Activated CD4-positive, alpha-beta T cell treated with anti-CD3 and anti-CD28 coated beads for 36 hours (primary cell): ENCODE measurements at regions not wholly inside any gene's neighbourhood (a gene's known extent, or its start where the extent isn't known, plus 50 kb on each side); places are given as distances from the start of the nearest gene placed in this dataset.

ENCODE experiments used
- ATAC-seq: fragments of 200-7000 bp; cut with Tn5 transposase; one replicate; pipeline ENCODE4 v1.10.0; 2021; ENCODE audit warnings: mild to moderate bottlenecking, moderate library complexity
- CTCF ChIA-PET: fragments of 350-600 bp; sonication (Branson Sonifier 250); formaldehyde crosslinking; loops from one replicate; lab custom pipeline; 2021; ENCODE audit warnings: antibody characterized with exemption; lab: Charles Lee
- POLR2A ChIA-PET: fragments of 350-600 bp; sonication (Branson Sonifier 250); formaldehyde crosslinking; loops from one replicate; lab custom pipeline; 2021; ENCODE audit warnings: antibody characterized with exemption, inconsistent platforms; lab: Charles Lee
- DNase-seq: peaks from one replicate; pipeline ENCODE4 v3.0.0-alpha.2; 2020
- H3K27ac Mint-ChIP-seq: one replicate; pipeline ENCODE4 v1.8.0; 2021; ENCODE audit warnings: mixed read lengths
- H3K27me3 Mint-ChIP-seq: one replicate; pipeline ENCODE4 v1.8.0; 2021; ENCODE audit warnings: mixed read lengths
- H3K36me3 Mint-ChIP-seq: one replicate; pipeline ENCODE4 v1.8.0; 2021; ENCODE audit warnings: low read depth, mixed read lengths
- H3K4me1 Mint-ChIP-seq: one replicate; pipeline ENCODE4 v1.8.0; 2021; ENCODE audit warnings: mixed read lengths
- H3K4me3 Mint-ChIP-seq: one replicate; pipeline ENCODE4 v1.8.0; 2021; ENCODE audit warnings: mild to moderate bottlenecking, moderate library complexity, mixed read lengths
- H3K9me3 Mint-ChIP-seq: one replicate; pipeline ENCODE4 v1.8.0; 2021; ENCODE audit warnings: low read depth, mixed read lengths
- intact Hi-C, 2 experiments: fragments of 100-400 bp; cut with DNase I in 1 of 2; cut with micrococcal nuclease in 1 of 2; formaldehyde crosslinking; loops; one replicate each; pipeline versions ENCODE4 v1.14.2 to v1.15.1; 2022 to 2024; cut with DNase I, micrococcal nuclease

DNA sequence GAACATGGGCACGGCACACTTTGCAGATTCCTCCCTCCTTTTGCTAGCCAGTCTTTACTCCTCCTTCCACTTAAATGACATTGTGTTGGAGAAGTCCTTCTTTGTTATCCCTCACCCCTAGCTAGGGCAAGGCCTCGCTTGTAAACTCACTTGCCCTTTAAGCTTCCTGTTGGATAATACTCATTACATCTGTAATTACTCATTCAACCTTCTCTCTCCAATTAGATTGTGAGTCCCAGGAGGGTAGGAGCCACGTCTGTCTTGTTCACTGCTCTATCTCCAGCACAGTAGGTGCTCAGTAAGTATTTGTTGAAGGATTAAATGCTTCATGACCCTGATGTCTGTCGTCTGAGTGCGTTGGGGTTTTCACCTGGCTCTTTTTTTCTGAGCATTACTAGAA, 98.7 kb upstream of the USP24 start:
- no peaks in the 10 kb centered on the region for H3K36me3 Mint-ChIP-seq
- H3K4me3 Mint-ChIP-seq: no peak overlapping the region
- H3K27ac Mint-ChIP-seq: no peak overlapping the region
- no peak for DNase-seq
- intact Hi-C loops: no loop called here
- no peaks in the 10 kb centered on the region for H3K27me3 Mint-ChIP-seq
- no peak for ATAC-seq
- peaks cover 11% of the 10 kb centered on the region for H3K4me1 Mint-ChIP-seq
- no peaks in the 10 kb centered on the region for H3K9me3 Mint-ChIP-seq
- CTCF ChIA-PET: interaction anchor here (0.7 kb wide), 1 partner anchor 21 kb away, joined by 3 read pairs; no protein-coding TSS in a partner anchor
- POLR2A ChIA-PET: interaction anchor here (0.6 kb wide), 1 partner anchor 176 kb away, joined by 3 read pairs; no protein-coding TSS in a partner anchor

DNA sequence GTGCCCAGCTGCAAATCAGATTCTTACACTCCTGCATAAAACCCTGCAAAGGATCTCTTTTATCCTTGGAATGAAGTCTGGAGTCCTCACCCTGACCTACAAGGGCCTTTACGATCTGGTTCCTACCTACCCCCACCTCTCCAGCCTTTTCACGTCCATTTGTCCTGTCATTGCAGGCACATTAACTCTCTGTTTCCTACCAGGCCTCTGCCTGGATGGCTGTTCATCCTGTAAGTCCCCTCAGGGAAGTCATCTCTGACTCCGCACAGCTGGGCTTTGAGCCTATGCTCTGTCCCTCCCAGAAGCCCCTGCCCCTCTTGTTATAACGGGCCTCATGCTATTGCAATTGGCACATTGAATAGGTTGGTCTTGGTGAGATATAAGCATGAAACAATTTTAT, 96.8 kb upstream of the USP24 start:
- DNase-seq: no peak
- Mint-ChIP-seq H3K4me1 (peaks cover 11% of the 10 kb centered on the region), H3K9me3 (no peaks in the 10 kb centered on the region), H3K36me3 (no peaks in the 10 kb centered on the region), H3K27ac (no peak overlapping the region), H3K27me3 (peaks cover under 1% of the 10 kb centered on the region), H3K4me3 (no peak overlapping the region)
- CTCF ChIA-PET: no interaction called here
- no peak for ATAC-seq
- intact Hi-C loops: no loop called here
- POLR2A ChIA-PET: no interaction called here

DNA sequence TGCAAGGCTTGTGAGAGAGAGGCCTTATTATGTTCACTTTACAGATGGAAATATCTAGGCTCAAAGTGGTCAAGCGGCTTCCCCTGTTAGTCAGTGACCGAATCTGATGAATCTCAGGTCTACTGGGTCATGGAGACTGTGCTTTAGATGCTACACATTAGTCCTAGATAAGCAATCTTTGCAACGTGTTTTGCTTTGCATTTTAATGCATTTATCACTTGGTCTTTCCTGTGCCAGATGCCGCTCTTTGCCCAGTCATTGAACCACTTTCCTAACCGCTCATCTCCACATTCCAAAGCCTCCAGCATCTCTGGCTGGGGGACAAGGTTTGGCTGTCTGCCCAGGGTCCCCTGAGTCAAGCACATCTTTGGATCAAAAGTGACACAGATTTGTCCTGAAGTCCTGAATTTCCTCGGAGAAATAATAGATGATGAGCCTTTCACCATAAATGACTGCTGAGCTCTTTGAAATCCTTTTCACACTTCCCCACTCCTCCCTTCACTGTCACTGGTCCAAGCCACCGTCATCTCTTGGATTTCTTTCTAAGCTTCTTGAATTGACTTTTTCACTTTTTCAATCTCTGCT, 96.0 kb upstream of the USP24 start:
- no peak for ATAC-seq
- no peak for DNase-seq
- Mint-ChIP-seq H3K27ac (no peak overlapping the region), H3K9me3 (no peaks in the 10 kb centered on the region), H3K36me3 (no peaks in the 10 kb centered on the region), H3K4me3 (no peak overlapping the region), H3K27me3 (peaks cover 2% of the 10 kb centered on the region), H3K4me1 (peaks cover 9% of the 10 kb centered on the region)
- intact Hi-C loops: no loop called here
- ChIA-PET CTCF (no interaction called here), POLR2A (no interaction called here)

DNA sequence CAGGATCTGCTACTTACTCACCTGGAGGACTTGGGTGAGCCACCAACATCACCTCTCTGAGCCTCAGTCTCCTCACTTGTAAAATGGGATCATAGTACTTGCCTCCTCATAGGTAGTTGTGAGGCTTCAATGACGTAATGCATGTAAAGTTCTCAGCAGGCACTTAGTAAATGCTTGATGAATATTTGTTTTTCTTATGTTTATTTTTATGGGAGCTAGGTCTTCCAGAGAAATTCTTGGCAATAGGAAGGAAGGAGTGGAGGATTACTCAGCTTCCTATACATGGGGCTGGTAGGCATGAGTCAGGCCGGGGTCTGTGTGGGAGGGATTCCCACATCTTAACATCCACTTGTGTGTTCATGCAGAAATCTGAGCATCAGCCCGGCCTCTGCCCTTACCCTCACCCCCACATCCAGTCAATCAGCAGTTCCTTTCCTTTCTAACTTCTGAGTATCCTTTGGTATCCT, 95.4 kb upstream of the USP24 start:
- no peak overlapping the region for H3K4me3 Mint-ChIP-seq
- peak; percentile 62 for ATAC-seq
- no peaks in the 10 kb centered on the region for H3K9me3 Mint-ChIP-seq
- ChIA-PET POLR2A (no interaction called here), CTCF (no interaction called here)
- peaks cover 2% of the 10 kb centered on the region for H3K27me3 Mint-ChIP-seq
- peaks cover 13% of the 10 kb centered on the region for H3K4me1 Mint-ChIP-seq
- peak; percentile 50 for DNase-seq
- H3K36me3 Mint-ChIP-seq: no peaks in the 10 kb centered on the region
- intact Hi-C loops: no loop called here
- no peak overlapping the region for H3K27ac Mint-ChIP-seq

DNA sequence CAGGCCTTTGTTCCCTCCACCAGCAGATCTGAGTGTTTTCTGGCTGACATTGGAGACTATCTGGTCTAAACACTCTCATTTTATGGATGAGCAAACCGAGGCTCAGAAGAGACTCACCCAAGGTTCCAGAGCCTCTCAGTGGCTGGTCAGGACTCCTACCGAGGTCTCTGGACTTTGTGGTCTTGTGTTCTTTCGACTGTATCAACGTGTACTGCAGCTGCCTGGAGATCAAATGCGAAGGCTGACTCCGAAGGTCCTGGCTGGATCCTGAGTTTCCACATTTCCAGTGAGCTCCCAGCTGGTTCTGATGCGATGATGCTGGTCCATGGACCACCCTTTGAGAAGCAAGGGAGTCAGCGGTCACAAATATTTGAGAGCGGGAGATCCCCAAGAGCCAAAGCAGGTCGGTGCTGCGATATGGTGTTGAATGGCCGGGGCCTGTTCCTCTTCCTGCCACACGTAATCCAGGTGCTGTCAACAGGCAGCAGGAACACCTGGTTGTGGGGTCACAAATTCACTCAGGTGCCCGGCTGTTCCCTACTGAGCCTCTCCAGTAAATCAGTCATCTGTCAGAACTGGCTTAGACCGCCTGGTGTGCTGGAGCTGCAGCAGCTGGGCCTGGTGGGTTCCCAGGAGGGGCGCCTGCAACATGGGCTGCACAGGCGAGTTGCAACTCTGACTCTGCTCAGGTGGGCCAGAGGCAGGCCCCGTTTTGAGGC, 94.8 kb upstream of the USP24 start:
- peaks cover 14% of the 10 kb centered on the region for H3K4me1 Mint-ChIP-seq
- H3K36me3 Mint-ChIP-seq: no peaks in the 10 kb centered on the region
- ATAC-seq (no peak), DNase-seq (no peak)
- intact Hi-C loops: loop anchor here in 1 of 2 experiments (2.0 kb wide), 1 partner anchor 69 kb away; no protein-coding TSS in a partner anchor
- H3K27ac Mint-ChIP-seq: no peak overlapping the region
- ChIA-PET CTCF (no interaction called here), POLR2A (no interaction called here)
- H3K9me3 Mint-ChIP-seq: no peaks in the 10 kb centered on the region
- H3K4me3 Mint-ChIP-seq: no peak overlapping the region
- H3K27me3 Mint-ChIP-seq: peaks cover 2% of the 10 kb centered on the region

DNA sequence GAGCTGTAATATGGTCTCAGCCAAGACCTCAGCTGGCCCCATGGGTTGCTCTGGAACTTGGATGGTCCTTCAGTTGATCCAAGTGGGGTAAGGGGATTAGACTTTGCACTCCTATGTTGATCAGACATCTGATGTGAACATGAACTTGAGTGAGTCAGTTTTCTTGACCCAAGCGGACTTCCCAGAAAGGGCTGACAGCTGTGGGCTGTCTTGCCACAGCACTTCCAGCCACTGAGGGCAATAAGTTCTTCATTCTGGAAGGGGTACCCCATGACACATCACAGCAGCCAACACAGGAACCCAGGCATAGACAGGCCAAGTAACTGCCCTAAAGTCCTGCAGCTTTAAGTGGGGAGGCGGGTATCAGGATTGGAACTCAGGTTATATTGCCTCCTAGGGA, 93.9 kb upstream of the USP24 start:
- no peak overlapping the region for H3K27ac Mint-ChIP-seq
- H3K36me3 Mint-ChIP-seq: no peaks in the 10 kb centered on the region
- no peak for ATAC-seq
- peaks cover 14% of the 10 kb centered on the region for H3K4me1 Mint-ChIP-seq
- no peaks in the 10 kb centered on the region for H3K9me3 Mint-ChIP-seq
- H3K4me3 Mint-ChIP-seq: no peak overlapping the region
- intact Hi-C loops: loop anchor here in 1 of 2 experiments (2.0 kb wide), 1 partner anchor 70 kb away; no protein-coding TSS in a partner anchor
- no peak for DNase-seq
- H3K27me3 Mint-ChIP-seq: peaks cover 6% of the 10 kb centered on the region
- ChIA-PET POLR2A (no interaction called here), CTCF (no interaction called here)

DNA sequence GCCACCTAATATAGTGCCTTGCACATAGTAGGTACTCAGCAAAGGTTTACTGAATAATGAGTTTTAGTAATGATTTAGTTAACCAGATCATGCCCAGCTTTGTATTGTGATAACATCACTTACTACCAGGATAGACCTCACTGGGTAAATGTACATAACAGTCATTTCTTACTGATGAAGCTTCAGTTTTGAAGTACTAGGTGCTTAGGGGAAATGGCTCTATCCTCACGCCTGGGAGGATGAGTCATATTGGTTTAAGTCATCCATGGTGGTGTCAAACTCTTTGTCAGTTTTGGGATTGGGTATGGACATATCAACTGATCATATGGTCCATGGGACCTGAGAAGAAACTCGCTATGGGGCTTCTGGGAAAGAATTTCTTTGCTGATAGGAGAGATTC, 90.6 kb upstream of the USP24 start:
- peak; percentile 92 for ATAC-seq
- intact Hi-C loops: no loop called here
- ChIA-PET POLR2A (no interaction called here), CTCF (no interaction called here)
- H3K27ac Mint-ChIP-seq: no peak overlapping the region
- no peaks in the 10 kb centered on the region for H3K9me3 Mint-ChIP-seq
- peaks cover 6% of the 10 kb centered on the region for H3K27me3 Mint-ChIP-seq
- no peak overlapping the region for H3K4me3 Mint-ChIP-seq
- H3K36me3 Mint-ChIP-seq: no peaks in the 10 kb centered on the region
- peaks cover 9% of the 10 kb centered on the region for H3K4me1 Mint-ChIP-seq
- peak; percentile 24 for DNase-seq

DNA sequence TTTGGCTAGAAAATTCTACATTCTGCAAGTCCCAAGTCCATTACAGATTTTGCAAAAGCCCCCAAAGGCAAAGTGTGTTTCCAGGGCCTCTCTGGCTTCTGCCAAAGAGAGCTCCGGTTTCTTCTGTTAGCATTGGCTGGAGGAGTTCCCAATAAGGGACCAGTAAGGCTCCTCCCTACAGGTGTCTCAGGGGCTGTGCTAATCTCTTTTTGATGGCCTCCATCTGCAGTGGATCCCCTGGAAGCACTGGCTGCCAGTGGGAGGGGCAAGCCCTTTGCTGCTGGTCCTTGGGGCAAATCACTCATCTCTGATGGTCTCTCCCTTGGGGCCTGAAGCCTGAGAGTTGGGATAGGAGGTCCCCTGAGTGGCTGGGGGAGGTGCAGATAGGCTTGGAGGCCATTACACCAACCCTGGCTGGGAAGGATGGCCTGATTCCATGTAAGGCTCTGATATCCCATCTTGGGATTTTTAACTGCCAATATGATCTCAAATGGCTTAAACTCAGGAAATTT, 89.1 kb upstream of the USP24 start:
- H3K9me3 Mint-ChIP-seq: no peaks in the 10 kb centered on the region
- CTCF ChIA-PET: interaction anchor here (2.1 kb wide), 1 partner anchor 20 kb away, joined by 5 read pairs; no protein-coding TSS in a partner anchor
- no peak for ATAC-seq
- POLR2A ChIA-PET: no interaction called here
- intact Hi-C loops: no loop called here
- no peak overlapping the region for H3K27ac Mint-ChIP-seq
- H3K27me3 Mint-ChIP-seq: peaks cover 6% of the 10 kb centered on the region
- no peak for DNase-seq
- H3K4me3 Mint-ChIP-seq: no peak overlapping the region
- no peaks in the 10 kb centered on the region for H3K36me3 Mint-ChIP-seq
- H3K4me1 Mint-ChIP-seq: peaks cover 6% of the 10 kb centered on the region

DNA sequence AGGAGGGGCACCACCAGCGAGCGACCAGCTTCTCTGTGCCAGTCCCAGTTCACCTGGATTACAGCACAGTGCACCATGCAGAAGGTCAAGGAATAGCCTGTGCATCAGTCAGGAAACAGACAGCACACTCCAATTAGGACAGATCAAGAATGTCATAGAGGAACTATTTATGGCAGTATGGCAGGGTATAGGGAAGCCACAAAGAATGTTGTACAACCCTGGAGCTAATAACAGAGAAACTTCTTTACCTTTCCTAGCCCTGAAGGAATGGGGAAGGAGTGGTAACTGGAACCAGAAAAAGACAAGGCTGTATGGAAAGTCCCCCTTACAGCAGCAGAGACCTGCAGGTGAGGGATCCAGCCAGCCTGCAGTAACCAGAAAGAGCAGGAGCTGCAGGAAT, 87.8 kb upstream of the USP24 start:
- Mint-ChIP-seq H3K27ac (no peak overlapping the region), H3K4me1 (peaks cover 6% of the 10 kb centered on the region), H3K27me3 (peaks cover 6% of the 10 kb centered on the region), H3K36me3 (no peaks in the 10 kb centered on the region), H3K4me3 (no peak overlapping the region), H3K9me3 (no peaks in the 10 kb centered on the region)
- POLR2A ChIA-PET: no interaction called here
- CTCF ChIA-PET: interaction anchor here (0.9 to 2.1 kb wide), 2 partner anchors 15 to 19 kb away, joined by 4 to 5 read pairs; no protein-coding TSS in a partner anchor
- ATAC-seq: no peak
- no peak for DNase-seq
- intact Hi-C loops: no loop called here

DNA sequence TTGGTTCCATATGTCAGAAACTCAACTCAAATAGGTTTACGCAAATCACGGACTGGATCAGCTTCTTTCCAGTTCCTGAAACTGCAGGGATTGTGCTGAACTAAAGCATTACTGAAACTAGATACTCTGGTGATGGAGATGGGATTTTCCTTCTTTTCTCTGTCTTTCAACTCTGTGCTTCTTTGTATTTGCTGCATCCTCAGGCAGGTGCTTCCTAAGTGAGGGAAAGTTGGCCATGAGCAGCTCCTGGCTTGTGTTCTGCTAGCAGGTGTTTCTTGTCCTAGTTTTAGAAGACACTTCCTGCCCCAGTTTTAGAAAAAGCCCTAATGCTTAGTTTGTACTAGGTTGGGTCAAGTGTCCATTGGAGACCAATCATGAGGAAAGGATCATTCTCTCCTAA, 86.7 kb upstream of the USP24 start:
- H3K27ac Mint-ChIP-seq: no peak overlapping the region
- H3K27me3 Mint-ChIP-seq: peaks cover 6% of the 10 kb centered on the region
- no peaks in the 10 kb centered on the region for H3K36me3 Mint-ChIP-seq
- peaks cover 6% of the 10 kb centered on the region for H3K4me1 Mint-ChIP-seq
- H3K9me3 Mint-ChIP-seq: no peaks in the 10 kb centered on the region
- ChIA-PET CTCF (no interaction called here), POLR2A (no interaction called here)
- no peak overlapping the region for H3K4me3 Mint-ChIP-seq
- ATAC-seq (no peak), DNase-seq (no peak)
- intact Hi-C loops: no loop called here

DNA sequence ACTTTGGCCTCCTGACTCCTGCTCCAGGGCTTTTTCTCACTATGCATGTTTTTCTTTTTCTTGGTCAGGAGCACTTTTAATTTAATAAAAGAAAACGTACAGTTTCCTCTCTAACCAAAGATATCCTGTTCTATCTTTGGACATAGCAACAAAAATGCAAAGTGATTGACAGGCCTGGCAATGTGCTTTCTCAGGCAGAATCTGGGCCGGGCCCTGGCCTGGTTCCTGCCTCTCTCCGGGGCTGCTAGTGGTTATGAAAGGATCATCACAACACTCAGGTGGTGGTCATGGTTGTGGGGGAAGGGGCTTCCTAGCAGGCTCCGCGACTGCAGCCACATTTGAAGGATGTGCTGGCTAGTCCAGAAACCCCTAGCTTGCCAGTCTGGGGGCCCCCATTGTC, 85.8 kb upstream of the USP24 start:
- Mint-ChIP-seq H3K9me3 (no peaks in the 10 kb centered on the region), H3K36me3 (no peaks in the 10 kb centered on the region), H3K27me3 (peaks cover 7% of the 10 kb centered on the region), H3K4me1 (peaks cover 6% of the 10 kb centered on the region), H3K4me3 (no peak overlapping the region), H3K27ac (no peak overlapping the region)
- ATAC-seq (no peak), DNase-seq (no peak)
- ChIA-PET CTCF (interaction anchor here (0.8 kb wide), 2 partner anchors 12 to 37 kb away, joined by 3 read pairs; no protein-coding TSS in a partner anchor), POLR2A (no interaction called here)
- intact Hi-C loops: no loop called here
